ENCODE measurements at regions not wholly inside any gene's neighbourhood (a gene's known extent, or its start where the extent isn't known, plus 50 kb on each side); places are given as distances from the start of the nearest gene placed in this dataset.
"Not testable (repeated sequence)": the region's sequence is repeated elsewhere in the genome, so short reads cannot be mapped to it uniquely, and the experiment has no call there.

GRCh38 chr17:37830151-37830993 is 85.5 kb upstream of the HNF1B start:
- no peak overlapping the region for H3K4me3 ChIP-seq (ENCODE audit: low read length)
- no peak for DNase-seq (ENCODE audit: low read depth, low spot score)

GRCh38 chr17:37829592-37830123 is 84.8 kb upstream of the HNF1B start:
- no peak overlapping the region for H3K4me3 ChIP-seq (ENCODE audit: low read length)
- DNase-seq (ENCODE audit: low read depth, low spot score), result no peak

GRCh38 chr17:37828651-37829124 is 83.8 kb upstream of the HNF1B start:
- peak; percentile 20 for DNase-seq (ENCODE audit: low read depth, low spot score)
- H3K4me3 ChIP-seq (ENCODE audit: low read length), result no peak overlapping the region

- DNase-seq (ENCODE audit: low read depth, low spot score), result peak; percentile 11
- H3K4me3 ChIP-seq (ENCODE audit: low read length), result no peak overlapping the region
Measured at GRCh38 chr17:37827905-37828650, 83.2 kb upstream of the HNF1B start.

- H3K4me3 ChIP-seq (ENCODE audit: low read length), result no peak overlapping the region
- peak; percentile 50 for DNase-seq (ENCODE audit: low read depth, low spot score)
Measured at GRCh38 chr17:37826497-37827430, 81.9 kb upstream of the HNF1B start.

- H3K4me3 ChIP-seq (ENCODE audit: low read length), result no peak overlapping the region
- DNase-seq (ENCODE audit: low read depth, low spot score), result no peak
Measured at GRCh38 chr17:37825851-37826250, 81.0 kb upstream of the HNF1B start.

GRCh38 chr17:37824534-37825485 is 80.0 kb upstream of the HNF1B start:
- H3K4me3 ChIP-seq (ENCODE audit: low read length), result no peak overlapping the region
- DNase-seq (ENCODE audit: low read depth, low spot score), result no peak

- no peak overlapping the region for H3K4me3 ChIP-seq (ENCODE audit: low read length)
- DNase-seq (ENCODE audit: low read depth, low spot score), result no peak
Measured at GRCh38 chr17:37823996-37824395, 79.1 kb upstream of the HNF1B start.

- H3K4me3 ChIP-seq (ENCODE audit: low read length), result no peak overlapping the region
- no peak for DNase-seq (ENCODE audit: low read depth, low spot score)
Measured at GRCh38 chr17:37820995-37821713, 76.3 kb upstream of the HNF1B start.

GRCh38 chr17:37820313-37820994 is 75.6 kb upstream of the HNF1B start:
- H3K4me3 ChIP-seq (ENCODE audit: low read length), result no peak overlapping the region
- no peak for DNase-seq (ENCODE audit: low read depth, low spot score)

GRCh38 chr17:37818689-37819088 is 73.8 kb upstream of the HNF1B start:
- DNase-seq (ENCODE audit: low read depth, low spot score), result no peak

GRCh38 chr17:37816950-37817349 is 72.1 kb upstream of the HNF1B start:
- H3K4me3 ChIP-seq (ENCODE audit: low read length), result no peak overlapping the region
- no peak for DNase-seq (ENCODE audit: low read depth, low spot score)

More at GRCh38 chr17:37818689-37819088, 73.8 kb upstream of the HNF1B start:
- H3K4me3 ChIP-seq (ENCODE audit: low read length), result no peak overlapping the region

- no peak overlapping the region for H3K4me3 ChIP-seq (ENCODE audit: low read length)
- peak; percentile 17 for DNase-seq (ENCODE audit: low read depth, low spot score)
Measured at GRCh38 chr17:37815536-37815935, 70.7 kb upstream of the HNF1B start.

- H3K4me3 ChIP-seq (ENCODE audit: low read length), result no peak overlapping the region
- no peak for DNase-seq (ENCODE audit: low read depth, low spot score)
Measured at GRCh38 chr17:37813751-37814150, 68.9 kb upstream of the HNF1B start.

- DNase-seq (ENCODE audit: low read depth, low spot score); H3K4me3 ChIP-seq (ENCODE audit: low read length): not testable (repeated sequence)
Measured at GRCh38 chr17:37808846-37809245, 64.0 kb upstream of the HNF1B start.

- DNase-seq (ENCODE audit: low read depth, low spot score), result no peak
- no peak overlapping the region for H3K4me3 ChIP-seq (ENCODE audit: low read length)
Measured at GRCh38 chr17:37802712-37803416, 58.0 kb upstream of the HNF1B start.
